ENCODE measurements at regions not wholly inside any gene's neighbourhood (a gene's known extent, or its start where the extent isn't known, plus 50 kb on each side); places are given as distances from the start of the nearest gene placed in this dataset.

DNA sequence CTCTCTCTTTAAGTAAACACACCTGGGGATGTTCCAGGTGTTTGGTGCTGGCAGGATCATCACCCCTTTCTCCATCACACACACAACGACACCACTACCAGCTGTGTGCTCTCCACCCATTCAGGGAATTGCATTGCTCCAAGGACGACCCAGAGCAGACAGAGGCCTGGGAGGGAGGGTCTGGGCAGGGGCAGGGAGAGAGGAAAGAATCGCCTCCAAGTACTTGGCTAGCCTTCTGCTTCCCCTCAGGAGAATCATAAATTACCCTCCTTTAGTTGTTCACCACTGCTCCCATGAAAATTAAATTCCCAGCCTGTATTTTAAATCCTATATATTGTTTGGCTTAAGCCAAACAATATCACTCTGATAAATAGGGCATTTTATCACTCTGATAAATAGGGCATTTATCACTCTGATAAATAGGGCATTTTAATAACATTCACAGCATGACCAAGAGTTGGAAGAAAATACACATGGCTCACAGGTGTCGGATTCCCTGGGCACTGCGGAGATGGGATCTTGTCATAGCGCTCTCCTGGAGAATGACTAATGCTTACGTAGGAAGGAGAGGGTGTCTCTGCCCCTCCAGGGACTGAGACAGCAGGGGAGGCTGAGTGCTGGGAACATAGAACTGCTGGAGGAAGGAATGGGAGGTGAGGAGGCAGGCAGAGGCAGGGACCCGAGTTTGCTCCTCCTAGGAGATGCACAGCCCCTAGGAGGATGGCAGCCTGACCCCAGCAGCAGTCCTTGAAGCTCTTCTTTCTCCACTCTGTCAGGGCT lies 673.6 kb downstream of the HS3ST4 start:
- TF ChIP-seq, protein P1, sequence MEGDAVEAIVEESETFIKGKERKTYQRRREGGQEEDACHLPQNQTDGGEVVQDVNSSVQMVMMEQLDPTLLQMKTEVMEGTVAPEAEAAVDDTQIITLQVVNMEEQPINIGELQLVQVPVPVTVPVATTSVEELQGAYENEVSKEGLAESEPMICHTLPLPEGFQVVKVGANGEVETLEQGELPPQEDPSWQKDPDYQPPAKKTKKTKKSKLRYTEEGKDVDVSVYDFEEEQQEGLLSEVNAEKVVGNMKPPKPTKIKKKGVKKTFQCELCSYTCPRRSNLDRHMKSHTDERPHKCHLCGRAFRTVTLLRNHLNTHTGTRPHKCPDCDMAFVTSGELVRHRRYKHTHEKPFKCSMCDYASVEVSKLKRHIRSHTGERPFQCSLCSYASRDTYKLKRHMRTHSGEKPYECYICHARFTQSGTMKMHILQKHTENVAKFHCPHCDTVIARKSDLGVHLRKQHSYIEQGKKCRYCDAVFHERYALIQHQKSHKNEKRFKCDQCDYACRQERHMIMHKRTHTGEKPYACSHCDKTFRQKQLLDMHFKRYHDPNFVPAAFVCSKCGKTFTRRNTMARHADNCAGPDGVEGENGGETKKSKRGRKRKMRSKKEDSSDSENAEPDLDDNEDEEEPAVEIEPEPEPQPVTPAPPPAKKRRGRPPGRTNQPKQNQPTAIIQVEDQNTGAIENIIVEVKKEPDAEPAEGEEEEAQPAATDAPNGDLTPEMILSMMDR (conservative IDR thresholded peaks at IDR 0.05 in 1 of 2, IDR thresholded peaks at IDR 0.05 in 1 of 2; ENCODE audit: low read depth in 1 of 2, low read length in 2 of 2): no peak
- TF ChIP-seq EZH2 (IDR thresholded peaks at IDR 0.05; ENCODE audit: low read length, missing control alignments): no peak

Measured in fibroblast of lung (primary cell).